Calu3 (cell line): ENCODE measurements at regions not wholly inside any gene's neighbourhood (a gene's known extent, or its start where the extent isn't known, plus 50 kb on each side); places are given as distances from the start of the nearest gene placed in this dataset.

Experiments
- BruUV-seq: library from RNA; stranded (reverse); fragments of 400-500 nt; replicated peaks from 2 replicates; lab custom pipeline; 2021; lab: Mats Ljungman, UMichigan
- CTCF ChIA-PET: fragments of 300-600 bp; sonication (Branson Sonifier 250); formaldehyde crosslinking; loops from one replicate; lab custom pipeline; 2022; ENCODE audit warnings: antibody characterized with exemption; lab: Charles Lee
- DNase-seq: peaks from one replicate; pipeline ENCODE4 v3.0.0; 2022
- H3K27ac Mint-ChIP-seq: one replicate; pipeline ENCODE4 v1.8.0; 2022; ENCODE audit warnings: mixed read lengths; ENCODE audit not compliant: unreplicated experiment
- H3K27me3 Mint-ChIP-seq: one replicate; pipeline ENCODE4 v1.8.0; 2022; ENCODE audit warnings: mixed read lengths; ENCODE audit not compliant: unreplicated experiment
- H3K36me3 Mint-ChIP-seq: one replicate; pipeline ENCODE4 v1.8.0; 2022; ENCODE audit warnings: mild to moderate bottlenecking, moderate library complexity, mixed read lengths; ENCODE audit not compliant: insufficient read depth, unreplicated experiment
- H3K4me1 Mint-ChIP-seq: one replicate; pipeline ENCODE4 v1.8.0; 2022; ENCODE audit warnings: mild to moderate bottlenecking, low read depth, mixed read lengths; ENCODE audit not compliant: unreplicated experiment
- H3K4me3 Mint-ChIP-seq: one replicate; pipeline ENCODE4 v1.8.0; 2022; ENCODE audit warnings: mild to moderate bottlenecking, low read depth, moderate library complexity, mixed read lengths; ENCODE audit not compliant: unreplicated experiment
- H3K9me3 Mint-ChIP-seq: one replicate; pipeline ENCODE4 v1.8.0; 2022; ENCODE audit warnings: low read depth, mixed read lengths; ENCODE audit not compliant: unreplicated experiment
- CTCF ChIP-seq: fragments of 200-600 bp; IDR thresholded peaks from one replicate; pipeline ENCODE4 v1.8.0; 2022; ENCODE audit warnings: antibody characterized with exemption; ENCODE audit not compliant: unreplicated experiment
- intact Hi-C: fragments of 100-400 bp; cut with micrococcal nuclease; formaldehyde crosslinking; loops from one replicate; pipeline ENCODE4 v1.10.0; 2022; ENCODE audit not compliant: unreplicated experiment

GRCh38 chr14:83707056-83707455 is 1822.9 kb upstream of the FLRT2 start:
- H3K9me3 Mint-ChIP-seq = peaks cover 12% of the 10 kb centered on the region
- intact Hi-C loops = no loop called here

GRCh38 chr14:83709116-83709515 is 1820.8 kb upstream of the FLRT2 start:
- no peak overlapping the region for H3K27ac Mint-ChIP-seq
- TF ChIP-seq CTCF = no peak
- no peaks in the 10 kb centered on the region for H3K27me3 Mint-ChIP-seq
- H3K4me3 Mint-ChIP-seq = no peak overlapping the region
- intact Hi-C loops = no loop called here
- H3K4me1 Mint-ChIP-seq = no peaks in the 10 kb centered on the region
- BruUV-seq = no TSS peak
- no peaks in the 10 kb centered on the region for H3K36me3 Mint-ChIP-seq
- H3K9me3 Mint-ChIP-seq = peaks cover 13% of the 10 kb centered on the region
- no peak for DNase-seq
- CTCF ChIA-PET = no interaction called here

More at GRCh38 chr14:83707056-83707455, 1822.9 kb upstream of the FLRT2 start:
- no TSS peak for BruUV-seq
- Mint-ChIP-seq H3K36me3 (no peaks in the 10 kb centered on the region), H3K4me1 (no peaks in the 10 kb centered on the region), H3K27ac (no peak overlapping the region), H3K27me3 (no peaks in the 10 kb centered on the region), H3K4me3 (no peak overlapping the region)
- CTCF ChIA-PET = no interaction called here
- no peak for TF ChIP-seq CTCF
- no peak for DNase-seq

- Mint-ChIP-seq H3K9me3 (peaks cover 8% of the 10 kb centered on the region), H3K4me1 (no peaks in the 10 kb centered on the region), H3K27ac (no peak overlapping the region), H3K4me3 (no peak overlapping the region), H3K36me3 (no peaks in the 10 kb centered on the region), H3K27me3 (no peaks in the 10 kb centered on the region)
- no TSS peak for BruUV-seq
- DNase-seq = no peak
- intact Hi-C loops = no loop called here
- no peak for TF ChIP-seq CTCF
- CTCF ChIA-PET = no interaction called here
Measured at GRCh38 chr14:83711046-83711445, 1818.9 kb upstream of the FLRT2 start.

- intact Hi-C loops = no loop called here
- CTCF ChIA-PET = interaction anchor here (0.6 kb wide), 1 partner anchor 301 kb away, joined by 3 read pairs; no protein-coding TSS in a partner anchor
- DNase-seq = no peak
- BruUV-seq = no TSS peak
- Mint-ChIP-seq H3K36me3 (no peaks in the 10 kb centered on the region), H3K27ac (no peak overlapping the region), H3K27me3 (no peaks in the 10 kb centered on the region), H3K4me1 (no peaks in the 10 kb centered on the region), H3K9me3 (peaks cover 8% of the 10 kb centered on the region), H3K4me3 (no peak overlapping the region)
- no peak for TF ChIP-seq CTCF
Measured at GRCh38 chr14:83712418-83713129, 1817.4 kb upstream of the FLRT2 start.
